MM.1S (cell line): ENCODE measurements at regions not wholly inside any gene's neighbourhood (a gene's known extent, or its start where the extent isn't known, plus 50 kb on each side); places are given as distances from the start of the nearest gene placed in this dataset.

Source experiments
- DNase-seq: peaks from one replicate; pipeline ENCODE4 v3.0.0-alpha.2; 2015
- H2AFZ ChIP-seq: fragments of 300-600 bp; sonication (generic); 2 replicates; pipeline ENCODE4 v1.6.0; 2016; ENCODE audit warnings: antibody characterized with exemption, low read length
- H3F3A ChIP-seq: fragments of 300-600 bp; sonication (generic); 2 replicates; pipeline ENCODE4 v1.6.1; 2016; ENCODE audit warnings: mild to moderate bottlenecking, antibody characterized with exemption, low read length, moderate library complexity, mixed read lengths; ENCODE audit not compliant: insufficient read depth
- H3K27ac ChIP-seq: fragments of 300-600 bp; sonication (generic); 2 replicates; pipeline ENCODE4 v1.5.1; 2016; ENCODE audit warnings: mild to moderate bottlenecking, low read length
- H3K27me3 ChIP-seq: fragments of 300-600 bp; sonication (generic); replicated peaks from 2 replicates; pipeline ENCODE4 v1.6.0; 2016; ENCODE audit warnings: low read length; ENCODE audit not compliant: insufficient read depth
- H3K36me3 ChIP-seq: fragments of 300-600 bp; sonication (generic); replicated peaks from 2 replicates; pipeline ENCODE4 v1.6.1; 2016; ENCODE audit warnings: mild to moderate bottlenecking, low read length, mixed read lengths; ENCODE audit not compliant: insufficient read depth
- H3K4me1 ChIP-seq: fragments of 300-600 bp; sonication (generic); 2 replicates; pipeline ENCODE4 v1.6.1; 2016; ENCODE audit warnings: low read length, mixed read lengths
- H3K4me2 ChIP-seq: fragments of 300-600 bp; sonication (generic); 2 replicates; pipeline ENCODE4 v1.6.0; 2016; ENCODE audit warnings: low read depth, low read length
- H3K4me3 ChIP-seq: fragments of 300-600 bp; sonication (generic); 2 replicates; pipeline ENCODE4 v1.5.1; 2016; ENCODE audit warnings: low read length, mixed read lengths
- H3K79me2 ChIP-seq: fragments of 300-600 bp; sonication (generic); 2 replicates; pipeline ENCODE4 v1.6.1; 2016; ENCODE audit warnings: mixed run types, low read length, mixed read lengths
- H3K9ac ChIP-seq: fragments of 300-600 bp; sonication (generic); 2 replicates; pipeline ENCODE4 v1.6.1; 2016; ENCODE audit warnings: low read length, mixed read lengths
- H3K9me2 ChIP-seq: fragments of 300-600 bp; sonication (generic); replicated peaks from 2 replicates; pipeline ENCODE4 v1.6.1; 2016; ENCODE audit warnings: mild to moderate bottlenecking, low read length, mixed read lengths; ENCODE audit not compliant: insufficient read depth
- H3K9me3 ChIP-seq: fragments of 300-600 bp; sonication (generic); replicated peaks from 2 replicates; pipeline ENCODE4 v1.6.1; 2016; ENCODE audit warnings: mild to moderate bottlenecking, low read length, mixed read lengths; ENCODE audit not compliant: insufficient read depth
- H4K20me1 ChIP-seq: fragments of 300-600 bp; sonication (generic); 2 replicates; pipeline ENCODE4 v1.6.1; 2016; ENCODE audit warnings: mild to moderate bottlenecking, low read length, moderate library complexity, mixed read lengths; ENCODE audit not compliant: insufficient read depth
- CTCF ChIP-seq: fragments of 300-600 bp; sonication (generic); IDR thresholded peaks from 2 replicates; pipeline ENCODE4 v1.5.1; 2016; ENCODE audit warnings: antibody characterized with exemption, low read length, mixed read lengths
- EZH2 ChIP-seq: fragments of 300-600 bp; sonication (generic); optimal IDR thresholded peaks from 2 replicates; pipeline ENCODE3; 2017; ENCODE audit warnings: low read depth, mild to moderate bottlenecking, antibody characterized with exemption, low read length, mixed read lengths
- EZH2phosphoT487 ChIP-seq: fragments of 300-600 bp; sonication (generic); IDR thresholded peaks from 2 replicates; pipeline ENCODE4 v1.6.1; 2018; ENCODE audit warnings: antibody characterized with exemption, low read length

GRCh38 chr15:89405494-89405893 is 70.9 kb upstream of the POLG start:
- no peaks in the 10 kb centered on the region for H3K27me3 ChIP-seq
- TF ChIP-seq EZH2 (no peak), CTCF (no peak), EZH2phosphoT487 (no peak)
- H3K4me3 ChIP-seq: no peak overlapping the region
- peaks cover 6% of the 10 kb centered on the region for H3K79me2 ChIP-seq
- H3K4me1 ChIP-seq: peaks cover 16% of the 10 kb centered on the region
- no peak overlapping the region for H3K27ac ChIP-seq
- H3K9me2 ChIP-seq: no peaks in the 10 kb centered on the region
- H2AFZ ChIP-seq: no peak overlapping the region
- DNase-seq: no peak
- no peaks in the 10 kb centered on the region for H3K9me3 ChIP-seq
- peaks cover 15% of the 10 kb centered on the region for H3F3A ChIP-seq
- H3K9ac ChIP-seq: no peak overlapping the region
- no peak overlapping the region for H3K4me2 ChIP-seq
- H4K20me1 ChIP-seq: no peaks in the 10 kb centered on the region
- no peaks in the 10 kb centered on the region for H3K36me3 ChIP-seq

- TF ChIP-seq CTCF (no peak), EZH2 (no peak)
- no peaks in the 10 kb centered on the region for H3K27me3 ChIP-seq
- peaks cover 15% of the 10 kb centered on the region for H3F3A ChIP-seq
- no peak overlapping the region for H3K27ac ChIP-seq
- H3K4me1 ChIP-seq: peaks cover 17% of the 10 kb centered on the region
- H3K9ac ChIP-seq: no peak overlapping the region
- no peaks in the 10 kb centered on the region for H4K20me1 ChIP-seq
- H3K9me2 ChIP-seq: no peaks in the 10 kb centered on the region
- no peak overlapping the region for H2AFZ ChIP-seq
- H3K36me3 ChIP-seq: no peaks in the 10 kb centered on the region
- peaks cover 6% of the 10 kb centered on the region for H3K79me2 ChIP-seq
- no peak overlapping the region for H3K4me2 ChIP-seq
- H3K4me3 ChIP-seq: no peak overlapping the region
- no peaks in the 10 kb centered on the region for H3K9me3 ChIP-seq
- no peak for DNase-seq
These were observed 69.4 kb upstream of the POLG start for GRCh38 chr15:89404023-89404422.

- peak overlapping the region; percentile 69; the same call in 1 of the 2 replicates for H3K9ac ChIP-seq
- TF ChIP-seq EZH2 (no peak), CTCF (no peak), EZH2phosphoT487 (no peak)
- DNase-seq: no peak
- H3K9me3 ChIP-seq: no peaks in the 10 kb centered on the region
- H3F3A ChIP-seq: peaks cover 15% of the 10 kb centered on the region
- peak overlapping the region; percentile 84 for H2AFZ ChIP-seq
- no peaks in the 10 kb centered on the region for H3K9me2 ChIP-seq
- H3K79me2 ChIP-seq: peaks cover 6% of the 10 kb centered on the region
- no peaks in the 10 kb centered on the region for H3K27me3 ChIP-seq
- no peaks in the 10 kb centered on the region for H4K20me1 ChIP-seq
- peak overlapping the region; percentile 76; the same call in 1 of the 2 replicates for H3K27ac ChIP-seq
- peaks cover 17% of the 10 kb centered on the region for H3K4me1 ChIP-seq
- H3K36me3 ChIP-seq: no peaks in the 10 kb centered on the region
- H3K4me2 ChIP-seq: peak overlapping the region; percentile 78; the same call in 1 of the 2 replicates
- H3K4me3 ChIP-seq: peak overlapping the region; percentile 60; the same call in 1 of the 2 replicates
These were observed 67.8 kb upstream of the POLG start for GRCh38 chr15:89402518-89402805.
